ENCODE measurements at regions not wholly inside any gene's neighbourhood (a gene's known extent, or its start where the extent isn't known, plus 50 kb on each side); places are given as distances from the start of the nearest gene placed in this dataset.
"Not testable (repeated sequence)": the region's sequence is repeated elsewhere in the genome, so short reads cannot be mapped to it uniquely, and the experiment has no call there.

DNA sequence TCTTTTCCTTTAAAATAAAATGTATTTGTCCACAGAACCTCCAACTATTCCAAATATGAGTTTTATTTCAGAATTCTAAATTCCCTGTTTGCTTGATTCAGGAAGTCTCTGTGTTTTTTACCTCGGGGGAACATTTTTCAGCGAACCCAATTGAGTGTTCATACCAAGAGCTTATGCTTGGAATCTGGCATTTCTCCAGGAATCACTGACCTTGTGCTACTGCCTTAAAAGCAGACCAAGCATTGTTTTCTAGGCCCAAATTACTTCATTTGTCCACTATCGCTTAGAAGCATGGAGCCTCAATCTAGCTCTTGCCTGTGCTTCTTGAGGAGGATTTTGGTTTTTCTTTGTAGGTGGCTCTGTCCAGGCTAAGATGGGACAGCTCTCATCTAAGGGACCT lies 59.4 kb downstream of the EBLN1 start:
- DNase-seq: no peak

- no peak for DNase-seq
These were observed 61.1 kb downstream of the EBLN1 start for GRCh38 chr10:22156750-22157149.

DNA sequence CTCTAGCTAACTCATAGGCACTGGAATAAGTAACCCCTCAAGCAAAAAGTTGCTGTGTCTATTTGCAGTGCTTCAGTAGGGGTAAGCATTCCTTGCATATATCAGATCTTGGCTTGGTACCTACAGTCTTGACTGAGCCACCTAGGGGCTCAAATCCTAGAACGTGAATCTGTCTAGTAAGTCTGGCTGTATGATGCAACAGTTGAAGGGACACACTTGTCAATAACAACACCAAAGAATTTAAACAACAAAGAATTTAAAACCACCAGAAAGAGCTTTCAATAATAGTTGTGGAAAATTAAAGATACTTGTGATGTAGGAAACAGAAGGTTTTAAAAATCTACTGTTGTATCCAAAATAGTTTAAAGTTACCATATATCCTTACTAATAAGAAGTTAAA lies 65.4 kb downstream of the EBLN1 start:
- no peak for DNase-seq

DNA sequence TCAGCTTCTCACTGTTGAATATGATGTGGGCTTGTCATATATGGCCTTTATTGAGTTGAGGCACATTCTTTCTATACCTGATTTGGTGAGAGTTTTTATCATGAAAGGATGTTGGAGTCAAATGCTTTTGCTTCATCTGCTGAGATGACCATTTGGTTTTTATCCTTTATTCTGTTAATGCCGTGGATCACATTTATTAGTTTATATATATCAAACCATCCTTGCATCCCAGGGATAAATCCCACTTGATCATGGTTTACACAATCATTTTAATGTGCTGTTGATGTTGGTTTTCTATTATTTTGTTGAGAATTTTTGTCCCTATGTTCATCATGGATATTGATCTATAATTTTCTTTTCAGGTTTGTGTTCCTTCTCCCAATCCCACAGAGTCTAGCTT lies 67.0 kb downstream of the EBLN1 start:
- DNase-seq: no peak

- DNase-seq: no peak
These were observed 68.9 kb downstream of the EBLN1 start for GRCh38 chr10:22148961-22149360.

- DNase-seq: not testable (repeated sequence)
These were observed 71.9 kb downstream of the EBLN1 start for GRCh38 chr10:22145873-22146272.

DNA sequence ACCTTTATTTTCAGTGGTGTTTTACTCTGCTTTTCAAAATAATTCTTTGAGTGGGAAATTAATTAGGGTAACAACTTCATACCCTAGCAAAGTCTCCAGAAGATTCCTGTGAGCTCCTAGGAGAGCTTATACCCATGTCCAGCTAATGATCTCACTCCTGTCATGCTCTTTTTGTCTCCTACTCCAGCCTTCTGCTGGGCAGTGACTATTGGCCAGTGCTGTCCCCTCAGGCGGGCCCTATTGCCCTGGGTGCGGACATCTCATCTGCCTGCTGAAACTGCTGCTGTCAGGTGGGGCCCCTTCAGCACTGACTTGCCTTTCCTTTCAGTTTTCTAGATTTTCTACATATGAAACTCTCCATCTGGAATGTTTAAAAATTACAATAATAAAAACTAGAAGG lies 80.3 kb downstream of the EBLN1 start:
- no peak for DNase-seq

GRCh38 chr10:22135591-22135990 lies 82.2 kb downstream of the EBLN1 start:
- DNase-seq: no peak

DNA sequence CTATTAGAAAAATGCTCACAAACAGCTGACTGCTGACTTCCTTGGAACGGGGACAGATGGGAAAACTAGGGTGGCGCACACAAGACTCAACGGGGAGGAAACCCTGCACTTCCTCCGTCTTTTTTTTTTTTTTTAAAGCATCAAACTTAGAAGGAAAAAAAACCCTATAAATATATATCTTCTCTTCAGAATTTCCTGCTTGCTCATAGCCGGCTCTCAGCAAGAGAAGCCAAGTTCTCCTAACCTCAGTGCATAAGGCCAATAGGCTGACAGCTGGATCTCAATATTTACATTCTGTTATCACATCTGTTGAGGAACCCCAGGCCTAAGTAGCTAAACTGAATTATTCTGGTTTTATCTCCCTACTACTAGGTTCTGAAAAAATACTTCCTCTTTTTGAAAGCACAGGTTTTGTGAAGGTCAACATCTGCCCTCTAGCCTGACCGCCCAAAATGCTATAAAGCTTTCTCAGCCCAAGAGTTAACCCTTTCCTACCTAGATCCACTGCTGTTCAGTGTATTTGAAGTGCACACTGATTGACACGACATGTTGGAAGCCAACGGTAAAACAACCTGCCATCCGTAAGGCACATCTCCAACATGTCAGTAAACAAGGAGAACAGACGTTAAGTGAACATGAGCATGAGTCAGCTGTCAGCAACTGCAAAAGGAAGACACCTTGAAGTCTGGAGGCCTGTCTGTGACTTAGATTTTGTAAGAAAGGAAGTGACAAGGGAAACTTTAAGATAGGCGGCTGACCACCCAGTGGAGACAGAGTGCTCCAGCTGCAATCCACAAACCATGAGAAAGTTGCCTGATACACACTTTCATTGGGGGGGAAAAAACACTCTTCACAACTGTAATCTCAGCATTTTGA lies 83.8 kb downstream of the EBLN1 start:
- DNase-seq: no peak

DNA sequence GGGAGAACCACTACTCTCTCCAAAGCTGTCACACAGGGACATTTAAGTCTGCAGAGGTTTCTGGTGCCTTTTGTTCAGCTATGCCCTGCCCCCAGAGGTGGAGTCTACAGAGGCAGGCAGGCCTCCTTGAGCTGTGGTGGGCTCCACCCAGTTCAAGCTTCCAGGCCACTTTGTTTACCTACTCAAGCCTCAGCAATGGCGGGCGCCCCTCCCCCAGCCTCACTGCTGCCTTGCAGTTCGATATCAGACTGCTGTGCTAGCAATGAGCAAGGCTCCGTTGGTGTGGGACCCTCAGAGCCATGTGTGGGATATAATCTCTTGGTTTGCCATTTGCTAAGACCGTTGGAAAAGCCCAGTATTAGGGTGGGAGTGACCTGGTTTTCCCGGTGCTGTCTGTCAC lies 87.0 kb downstream of the EBLN1 start:
- DNase-seq: not testable (repeated sequence)

- not testable (repeated sequence) for DNase-seq
These were observed 88.2 kb downstream of the EBLN1 start for GRCh38 chr10:22129612-22130011.

GRCh38 chr10:22121181-22121580 lies 96.6 kb downstream of the EBLN1 start:
- not testable (repeated sequence) for DNase-seq

- not testable (repeated sequence) for DNase-seq
These were observed 97.7 kb downstream of the EBLN1 start for GRCh38 chr10:22120072-22120471.

DNA sequence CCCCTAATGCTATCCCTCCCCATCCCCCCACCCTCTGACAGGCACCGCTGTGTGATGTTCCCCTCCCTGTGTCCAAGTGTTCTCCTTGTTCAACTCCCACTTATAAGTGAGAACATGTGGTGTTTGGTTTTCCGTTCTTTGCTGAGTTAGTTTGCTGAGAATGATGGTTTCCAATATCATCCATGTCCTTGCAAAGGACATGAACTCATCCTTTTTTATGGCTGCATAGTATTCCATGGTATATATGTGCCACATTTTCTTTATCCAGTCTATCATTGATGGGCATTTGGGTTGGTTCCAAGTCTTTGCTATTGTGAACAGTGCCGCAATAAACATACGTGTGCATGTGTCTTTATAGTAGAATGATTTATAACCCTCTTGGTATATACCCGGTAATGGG lies 98.2 kb downstream of the EBLN1 start:
- DNase-seq: not testable (repeated sequence)

DNA sequence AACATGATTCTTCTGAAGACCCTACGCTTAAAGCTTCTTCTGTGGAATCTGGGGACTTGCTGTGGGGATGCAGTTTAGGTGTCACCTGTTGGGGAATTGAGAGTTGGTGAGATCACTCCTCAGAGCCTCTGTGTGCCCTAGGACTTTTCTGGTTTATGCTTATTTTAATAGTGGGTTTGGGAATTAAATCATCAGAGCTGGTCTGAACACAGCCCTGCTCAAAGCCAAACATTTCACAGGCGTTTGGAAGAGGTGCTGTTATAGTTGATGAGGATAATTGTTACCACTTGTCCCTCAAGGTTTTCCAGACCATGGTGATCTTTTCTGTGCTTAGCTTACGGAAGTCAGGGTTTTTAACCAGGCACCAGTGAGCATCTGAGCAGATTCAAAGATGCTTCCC lies 106.1 kb downstream of the EBLN1 start:
- DNase-seq: no peak

DNA sequence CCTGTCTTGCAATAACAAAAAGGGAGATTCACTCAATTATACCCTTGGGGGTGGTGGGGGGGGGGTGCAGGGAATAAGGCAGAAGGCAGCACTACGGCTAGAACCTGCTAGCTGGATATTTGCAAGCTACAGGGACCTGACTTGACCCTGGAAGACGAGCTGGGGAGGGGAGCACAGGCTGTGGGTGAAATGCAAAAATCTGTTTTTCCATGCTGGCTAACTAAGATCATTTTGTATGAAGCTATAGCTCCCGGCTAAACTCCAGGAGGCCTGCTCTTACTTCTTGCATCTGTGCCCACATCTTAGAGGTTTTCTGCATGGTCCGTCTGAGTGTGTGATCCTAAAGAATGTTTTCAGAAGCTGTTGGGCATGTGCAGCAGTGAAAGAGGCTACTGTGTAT lies 106.6 kb downstream of the EBLN1 start:
- DNase-seq: no peak

DNA sequence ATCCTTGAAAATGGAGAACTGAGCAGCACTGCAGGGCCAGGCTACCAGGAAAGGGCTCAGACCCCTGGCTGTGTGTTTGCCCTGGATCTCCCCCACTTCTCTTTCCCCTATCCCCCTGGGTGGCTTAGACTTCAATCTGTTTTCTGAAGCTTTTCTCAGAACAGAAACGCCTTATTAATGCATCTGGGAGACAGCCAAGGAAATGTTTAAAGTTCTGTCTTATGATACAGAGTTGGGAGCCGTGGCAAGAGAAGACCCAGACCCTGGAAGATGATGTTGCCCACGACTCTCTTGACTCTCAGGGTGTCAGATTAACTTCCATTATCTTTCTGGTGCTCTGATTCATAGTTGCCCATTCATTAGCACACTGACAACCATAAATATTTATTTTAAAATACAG lies 107.1 kb downstream of the EBLN1 start:
- DNase-seq: no peak

DNA sequence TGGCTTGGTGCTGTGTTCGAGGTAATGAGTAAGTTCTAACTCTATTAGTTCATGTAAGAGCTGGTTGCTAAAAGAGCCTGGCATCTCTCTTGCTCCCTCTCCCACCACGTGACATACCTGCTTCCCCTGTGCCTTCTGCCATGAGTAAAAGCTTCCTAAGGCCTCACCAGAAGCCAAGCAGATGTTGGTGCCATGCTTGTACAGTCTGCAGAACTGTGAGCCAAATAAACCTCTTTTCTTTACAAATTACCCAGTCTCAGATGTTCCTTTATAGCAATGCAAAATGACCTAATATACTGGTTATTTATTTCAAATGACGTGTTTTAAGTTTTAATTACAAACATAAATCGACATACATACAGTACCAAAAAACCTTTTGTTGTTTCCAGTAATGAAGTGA lies 101.7 kb upstream of the DNAJC1 start:
- DNase-seq: no peak

DNA sequence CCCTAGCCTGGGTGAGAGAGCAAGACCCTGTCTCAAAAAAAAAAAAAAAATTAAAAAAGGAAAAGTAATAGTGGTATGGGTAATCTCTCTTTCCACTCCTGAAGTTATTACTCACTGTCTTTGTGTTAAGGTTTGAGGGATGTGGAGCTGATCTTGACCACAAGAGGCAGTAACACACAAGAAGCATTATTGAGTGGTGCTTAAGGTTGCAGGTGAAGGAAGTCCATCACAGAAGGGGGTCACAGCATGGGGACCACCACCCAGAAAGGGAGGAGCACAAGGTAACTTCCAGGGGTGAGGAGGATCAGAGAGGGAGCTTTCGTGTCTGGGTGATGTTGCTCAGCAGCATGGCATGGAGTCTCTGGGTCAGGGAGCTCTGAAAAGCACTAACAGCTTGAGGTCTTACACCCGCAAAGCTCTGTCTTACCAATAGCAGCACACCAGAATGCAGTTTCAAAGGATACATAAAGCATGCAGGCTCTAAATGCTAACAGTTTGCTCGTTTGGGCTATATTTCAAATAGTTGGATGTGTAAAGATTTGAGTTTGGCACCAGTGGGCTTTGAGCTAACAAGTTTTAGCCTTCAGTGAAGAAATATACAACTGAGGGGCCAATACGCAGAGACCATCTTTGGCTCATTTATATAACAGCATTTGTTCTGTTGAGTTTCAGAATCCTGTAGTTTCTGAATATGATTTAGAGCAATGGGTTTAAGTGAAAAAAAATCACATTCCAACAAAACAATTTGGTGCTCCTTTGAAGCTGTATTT lies 100.4 kb upstream of the DNAJC1 start:
- no peak for DNase-seq

DNA sequence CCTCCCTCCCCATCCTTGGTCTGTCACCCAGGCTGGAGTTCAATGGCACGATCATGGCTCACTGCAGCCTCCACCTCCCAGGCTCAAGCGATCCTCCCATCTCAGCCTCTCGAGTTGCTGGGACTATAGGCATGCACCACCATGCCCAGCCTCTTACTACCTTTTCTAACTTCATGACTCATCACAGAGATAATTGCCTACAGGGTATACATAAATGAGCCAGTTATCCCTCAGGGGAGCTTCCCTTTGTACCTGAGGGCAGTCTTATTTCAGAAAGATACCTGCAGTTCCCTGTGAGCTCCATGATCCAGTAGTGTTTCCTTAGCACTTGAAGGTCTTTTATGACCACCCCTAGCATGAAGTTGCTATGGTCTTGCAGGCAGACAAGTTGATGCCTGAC lies 94.2 kb upstream of the DNAJC1 start:
- no peak for DNase-seq

GRCh38 chr10:22091260-22091659 lies 87.7 kb upstream of the DNAJC1 start:
- not testable (repeated sequence) for DNase-seq

- no peak for DNase-seq
These were observed 83.8 kb upstream of the DNAJC1 start for GRCh38 chr10:22087402-22087738.

DNA sequence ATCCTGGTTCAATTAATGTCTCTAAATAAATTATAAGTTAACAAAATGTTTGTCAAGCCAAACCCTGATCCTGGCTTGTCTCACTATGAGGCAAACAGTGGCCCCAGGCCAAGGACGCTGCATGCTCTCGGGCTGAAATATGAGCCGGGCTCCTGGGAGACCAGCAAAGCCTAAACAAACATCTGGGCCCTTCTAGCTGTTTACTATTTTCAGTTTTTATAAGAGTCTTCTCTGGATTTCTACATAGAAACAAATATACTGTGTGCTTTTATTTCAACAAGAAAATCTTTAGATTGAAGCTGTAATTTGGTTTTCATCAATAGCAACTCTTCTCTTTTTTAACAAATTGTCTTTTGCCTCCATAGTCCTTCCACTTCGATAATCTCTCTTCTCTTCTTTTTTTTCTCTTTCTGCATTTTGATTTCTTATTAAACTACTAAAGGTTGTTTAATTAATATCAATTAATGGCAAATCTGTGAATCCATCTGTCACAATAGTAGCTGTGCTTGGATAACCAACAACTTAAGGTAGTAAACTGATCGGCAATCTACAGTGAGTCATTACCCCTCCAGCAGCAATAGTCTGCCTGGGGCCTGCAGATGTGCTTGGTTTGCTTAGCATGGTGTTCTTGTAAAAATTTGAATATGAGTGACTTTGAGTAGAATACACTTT lies 83.3 kb upstream of the DNAJC1 start:
- peak; percentile 25 for DNase-seq

DNA sequence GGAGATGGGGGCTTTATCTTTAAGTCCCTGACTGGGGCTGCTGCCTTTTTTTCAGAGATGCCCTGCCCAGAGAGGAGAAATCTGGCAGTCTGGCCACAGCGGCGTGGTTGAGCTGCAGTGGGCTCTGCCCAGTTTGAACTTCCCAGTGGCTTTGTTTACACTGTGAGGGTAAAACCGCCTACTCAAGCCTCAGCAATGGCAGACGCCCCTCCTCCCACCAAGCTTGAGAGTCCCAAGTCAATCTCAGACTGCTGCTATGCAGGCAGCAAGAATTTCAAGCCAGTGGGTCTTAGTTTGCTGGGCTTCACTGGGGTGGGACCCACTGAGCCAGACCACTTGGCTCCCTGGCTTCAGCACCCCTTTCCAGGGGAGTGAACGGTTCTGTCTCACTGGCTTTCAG lies 76.4 kb upstream of the DNAJC1 start:
- DNase-seq: not testable (repeated sequence)
